H1 (cell line): ENCODE measurements at regions not wholly inside any gene's neighbourhood (a gene's known extent, or its start where the extent isn't known, plus 50 kb on each side); places are given as distances from the start of the nearest gene placed in this dataset.

Experiments
- CTCF ChIA-PET: fragments of 300-600 bp; sonication (Branson Sonifier 250); formaldehyde crosslinking; loops from one replicate; lab custom pipeline; 2021; ENCODE audit not compliant: partially characterized antibody; lab: Charles Lee
- POLR2A ChIA-PET: fragments of 300-600 bp; sonication (Branson Sonifier 250); formaldehyde crosslinking; loops from one replicate; lab custom pipeline; 2021; ENCODE audit warnings: inconsistent platforms; ENCODE audit not compliant: partially characterized antibody; lab: Charles Lee
- DNase-seq, 2 experiments: peaks; one replicate each; pipeline versions ENCODE4 v3.0.0 to v3.0.0-alpha.2; 2010 to 2022; ENCODE audit warnings: low spot score in 2 of 2, low read depth in 1 of 2, mixed read lengths in 1 of 2
- FAIRE-seq: peaks from 2 replicates; lab custom pipeline; 2011; peaks lifted over from hg19 to GRCh38; lab: Jason Lieb, UNC
- H2AFZ ChIP-seq: 2 replicates; pipeline ENCODE4 v1.8.1; 2012; ENCODE audit warnings: low read length, inconsistent platforms
- H2AK5ac ChIP-seq: 2 replicates; pipeline ENCODE4 v1.6.1; 2013; ENCODE audit warnings: low read depth, low read length
- H2BK120ac ChIP-seq: replicated peaks from 2 replicates; pipeline ENCODE3; 2013; ENCODE audit warnings: low read depth, low read length, inconsistent platforms
- H2BK12ac ChIP-seq: 2 replicates; pipeline ENCODE4 v1.6.1; 2013; ENCODE audit warnings: low read depth, low read length
- H2BK15ac ChIP-seq: 2 replicates; pipeline ENCODE4 v1.6.1; 2013; ENCODE audit warnings: low read length
- H2BK20ac ChIP-seq: 2 replicates; pipeline ENCODE4 v1.6.1; 2013; ENCODE audit warnings: low read length
- H2BK5ac ChIP-seq: 2 replicates; pipeline ENCODE4 v1.6.1; 2013; ENCODE audit warnings: low read depth, low read length
- H3K14ac ChIP-seq: 2 replicates; pipeline ENCODE4 v1.6.1; 2013; ENCODE audit warnings: inconsistent platforms; ENCODE audit not compliant: insufficient read length
- H3K18ac ChIP-seq: 2 replicates; pipeline ENCODE4 v1.6.1; 2013; ENCODE audit warnings: low read length; ENCODE audit errors: extremely low read depth
- H3K23ac ChIP-seq: 2 replicates; pipeline ENCODE4 v1.6.1; 2013; ENCODE audit warnings: inconsistent platforms; ENCODE audit not compliant: insufficient read length
- H3K23me2 ChIP-seq: 2 replicates; pipeline ENCODE4 v1.6.1; 2013; ENCODE audit warnings: low read depth, low read length
- H3K27ac ChIP-seq: 2 replicates; pipeline ENCODE4 v1.6.1; 2011; ENCODE audit warnings: low read depth, low read length, inconsistent platforms
- H3K27me3 ChIP-seq, 4 experiments: replicated peaks in 1 of 4; 1 replicate in 1 of 4; 2 replicates in 3 of 4; pipeline versions ENCODE4 v1.6.1 to v1.8.1; 2011 to 2013; ENCODE audit warnings: low read length in 3 of 4, mild to moderate bottlenecking in 3 of 4, inconsistent platforms in 2 of 4, mixed read lengths in 2 of 4, moderate library complexity in 1 of 4; ENCODE audit not compliant: control insufficient read depth in 3 of 4, insufficient read depth in 3 of 4; ENCODE audit errors: extremely low read depth in 1 of 4
- H3K36me3 ChIP-seq, 4 experiments: 2 replicates each; pipeline versions ENCODE4 v1.6.1 to v1.8.1; 2011 to 2013; ENCODE audit warnings: mild to moderate bottlenecking in 4 of 4, low read length in 3 of 4, moderate library complexity in 2 of 4, control low read depth in 1 of 4, inconsistent platforms in 1 of 4; ENCODE audit not compliant: insufficient read depth in 4 of 4, control insufficient read depth in 2 of 4
- H3K4ac ChIP-seq: replicated peaks from 2 replicates; pipeline ENCODE3; 2013; ENCODE audit warnings: low read length, low read depth, mixed read lengths, inconsistent platforms; ENCODE audit not compliant: insufficient read length
- H3K4me1 ChIP-seq, 4 experiments: replicated peaks in 1 of 4; 1 replicate in 1 of 4; 2 replicates in 3 of 4; pipeline versions ENCODE4 v1.6.1 to v1.8.1; 2011 to 2013; ENCODE audit warnings: low read length in 3 of 4, inconsistent platforms in 2 of 4, mixed read lengths in 1 of 4; ENCODE audit not compliant: insufficient read depth in 4 of 4, control insufficient read depth in 3 of 4
- H3K4me2 ChIP-seq, 2 experiments: 2 replicates each; pipeline versions ENCODE4 v1.6.1 to v1.8.1; 2011 to 2013; ENCODE audit warnings: low read depth in 2 of 2, low read length in 2 of 2, control low read depth in 1 of 2, inconsistent platforms in 1 of 2, mild to moderate bottlenecking in 1 of 2; ENCODE audit not compliant: insufficient read depth in 1 of 2
- H3K4me3 ChIP-seq, 4 experiments: fragments of 200-600, 300-600 bp in 1 of 4; sonication (generic), shearing (Covaris generic), sonication (Bioruptor Twin) in 1 of 4; 2 replicates each; pipeline versions ENCODE4 v1.5.1 to v1.8.1; 2011 to 2016; ENCODE audit warnings: low read length in 4 of 4, low read depth in 3 of 4, control low read depth in 2 of 4, inconsistent platforms in 2 of 4, mild to moderate bottlenecking in 2 of 4, mixed read lengths in 1 of 4, moderate library complexity in 1 of 4; ENCODE audit not compliant: insufficient read depth in 2 of 4; ENCODE audit errors: extremely low read depth in 1 of 4
- H3K56ac ChIP-seq: replicated peaks from 2 replicates; pipeline ENCODE3; 2013; ENCODE audit warnings: low read depth, mild to moderate bottlenecking, mixed read lengths, low read length, inconsistent platforms; ENCODE audit not compliant: insufficient read length
- H3K79me1 ChIP-seq: 2 replicates; pipeline ENCODE4 v1.6.1; 2013; ENCODE audit warnings: low read depth, low read length, control low read depth
- H3K79me2 ChIP-seq, 2 experiments: 2 replicates each; pipeline versions ENCODE4 v1.6.1 to v1.8.1; 2012 to 2013; ENCODE audit warnings: low read length in 2 of 2, mild to moderate bottlenecking in 2 of 2, inconsistent platforms in 1 of 2; ENCODE audit not compliant: insufficient read depth in 2 of 2, control insufficient read depth in 1 of 2
- H3K9ac ChIP-seq, 4 experiments: replicated peaks in 1 of 4; 1 replicate in 1 of 4; 2 replicates in 3 of 4; pipeline versions ENCODE4 v1.6.1 to v1.8.1; 2011 to 2013; ENCODE audit warnings: low read depth in 3 of 4, low read length in 3 of 4, control low read depth in 2 of 4, mild to moderate bottlenecking in 2 of 4, moderate library complexity in 2 of 4, inconsistent platforms in 1 of 4; ENCODE audit errors: extremely low read depth in 1 of 4
- H3K9me3 ChIP-seq, 2 experiments: 2 replicates each; pipeline versions ENCODE4 v1.6.1 to v1.8.1; 2012 to 2013; ENCODE audit warnings: mild to moderate bottlenecking in 2 of 2, moderate library complexity in 2 of 2, control low read depth in 1 of 2, inconsistent platforms in 1 of 2, low read depth in 1 of 2, low read length in 1 of 2, mixed read lengths in 1 of 2; ENCODE audit not compliant: insufficient read depth in 2 of 2
- H4K20me1 ChIP-seq, 2 experiments: replicated peaks in 1 of 2; 2 replicates each; pipeline versions ENCODE3 to v1.8.1; 2011 to 2013; ENCODE audit warnings: inconsistent platforms in 2 of 2, low read length in 2 of 2, mild to moderate bottlenecking in 1 of 2; ENCODE audit not compliant: insufficient read depth in 2 of 2, control insufficient read depth in 1 of 2
- H4K5ac ChIP-seq: 2 replicates; pipeline ENCODE4 v1.6.1; 2013; ENCODE audit warnings: low read length, low read depth, mixed read lengths, inconsistent platforms; ENCODE audit not compliant: insufficient read length
- H4K8ac ChIP-seq: 2 replicates; pipeline ENCODE4 v1.8.0; 2013; ENCODE audit warnings: mild to moderate bottlenecking, moderate library complexity, low read length, inconsistent platforms; ENCODE audit not compliant: insufficient read depth; ENCODE audit errors: extremely low read depth
- H4K91ac ChIP-seq: replicated peaks from 2 replicates; pipeline ENCODE3; 2013; ENCODE audit warnings: low read length, mixed read lengths, inconsistent platforms; ENCODE audit not compliant: insufficient read length
- BACH1 ChIP-seq: IDR thresholded peaks from 2 replicates; pipeline ENCODE4 v1.6.1; 2012; ENCODE audit warnings: low read length, improper control_type of control experiment
- CEBPB ChIP-seq: IDR thresholded peaks from 2 replicates; pipeline ENCODE4 v1.6.1; 2012; ENCODE audit warnings: low read depth, low read length
- CHD1 ChIP-seq: IDR thresholded peaks from 2 replicates; pipeline ENCODE4 v1.6.1; 2012; ENCODE audit warnings: low read depth, low read length, improper control_type of control experiment
- CHD2 ChIP-seq: IDR thresholded peaks from 2 replicates; pipeline ENCODE4 v1.6.1; 2012; ENCODE audit warnings: low read length, improper control_type of control experiment
- GTF2F1 ChIP-seq: IDR thresholded peaks from 2 replicates; pipeline ENCODE4 v1.6.1; 2012; ENCODE audit warnings: low read depth, low read length, improper control_type of control experiment, borderline replicate concordance
- HDAC6 ChIP-seq: IDR thresholded peaks from one replicate; pipeline ENCODE4 v1.7.1; 2012; ENCODE audit warnings: low read depth, mild to moderate bottlenecking, inconsistent platforms, low read length, moderate library complexity
- KDM1A ChIP-seq: fragments of 200-600, 300-600 bp; sonication (generic); IDR thresholded peaks from 2 replicates; pipeline ENCODE4 v1.7.1; 2016; ENCODE audit warnings: mild to moderate bottlenecking, low read length, borderline replicate concordance
- POU5F1 ChIP-seq: IDR thresholded peaks from 2 replicates; pipeline ENCODE4 v1.6.1; 2011; ENCODE audit warnings: low read depth, mild to moderate bottlenecking, low read length, moderate library complexity
- TBP ChIP-seq: IDR thresholded peaks from 2 replicates; pipeline ENCODE4 v1.6.1; 2011; ENCODE audit warnings: low read depth, low read length, improper control_type of control experiment
- YY1 ChIP-seq: IDR thresholded peaks from 2 replicates; pipeline ENCODE4 v1.6.1; 2011; ENCODE audit warnings: low read depth, mild to moderate bottlenecking, low read length
- WGBS, 2 experiments: shearing (Covaris generic) in 1 of 2; methylation state at CpG; one replicate each; pipeline versions ENCODE4 v1.1.6 to v1.1.7; 2013 to 2015; ENCODE audit warnings: low lambda C conversion rate in 2 of 2, mixed read lengths in 2 of 2, inconsistent platforms in 1 of 2, low coverage in 1 of 2, missing lambda C conversion rate in 1 of 2; ENCODE audit not compliant: insufficient replicate concordance in 2 of 2, insufficient coverage in 1 of 2, insufficient read length in 1 of 2; ENCODE audit errors: extremely low coverage in 1 of 2, missing lambda C conversion rate in 1 of 2; 5-methylcytosine and 5-hydroxymethylcytosine counted together
- TF ChIP-seq, protein P1 (sequence below): IDR thresholded peaks from 2 replicates; pipeline ENCODE4 v1.6.1; 2012; ENCODE audit warnings: inconsistent platforms

DNA sequence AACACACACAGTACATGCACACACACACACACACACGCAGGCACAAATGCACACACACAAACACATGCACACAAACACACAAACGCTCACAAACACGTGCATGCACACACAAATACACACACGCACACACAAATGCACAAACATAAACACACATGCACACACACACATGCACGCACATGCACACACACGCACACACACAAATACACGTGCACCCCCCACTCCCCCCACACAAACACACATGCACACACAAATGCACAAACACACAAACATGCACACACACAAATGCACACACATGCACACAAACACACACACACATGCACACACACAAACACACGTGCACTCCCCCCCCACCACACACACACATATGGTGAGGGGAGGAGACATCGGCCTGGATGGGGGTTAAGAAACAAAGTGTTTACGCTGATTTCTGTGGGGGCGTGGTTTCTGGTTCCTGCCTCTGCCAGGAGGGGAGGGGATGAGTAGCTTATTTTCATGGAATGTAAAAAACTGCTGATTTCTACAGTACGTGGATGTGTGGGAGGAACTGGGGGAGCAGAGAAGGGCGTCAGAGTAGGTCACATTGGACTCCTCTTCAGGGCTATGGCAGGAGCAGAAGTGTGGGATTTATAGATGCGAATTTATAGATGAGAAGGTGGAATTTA lies 607.2 kb downstream of the QKI start:
- Histone ChIP-seq H3K27me3 (no peaks in the 10 kb centered on the region), H2BK20ac (no peak overlapping the region), H2BK15ac (no peak overlapping the region), H3K79me2 (no peaks in the 10 kb centered on the region), H3K79me1 (no peaks in the 10 kb centered on the region; the same call in 1 of the 2 replicates), H2BK5ac (no peak overlapping the region), H3K23ac (no peak overlapping the region), H4K91ac (peak overlapping the region; percentile 35), H3K9me3 (no peaks in the 10 kb centered on the region), H3K14ac (no peak overlapping the region), H3K23me2 (peaks cover 2% of the 10 kb centered on the region; the same call in 1 of the 2 replicates), H2AFZ (no peak overlapping the region), H3K56ac (no peak overlapping the region), H3K9ac (no peak overlapping the region; a peak in 1 of 7 replicates), H2AK5ac (peak overlapping the region; percentile 28; the same call in 1 of the 2 replicates), H3K27ac (no peak overlapping the region), H3K4me3 (no peak overlapping the region), H2BK120ac (no peak overlapping the region), H3K18ac (no peak overlapping the region), H3K4me1 (no peaks in the 10 kb centered on the region), H4K20me1 (peaks cover 0 to 2% of the 10 kb centered on the region in 2 experiments), H4K8ac (no peak overlapping the region), H3K4me2 (no peak overlapping the region), H3K4ac (no peak overlapping the region), H4K5ac (no peak overlapping the region), H3K36me3 (no peaks in the 10 kb centered on the region), H2BK12ac (no peak overlapping the region; the same call in 1 of the 2 replicates)
- no peak for TF ChIP-seq HDAC6
- no peak for TF ChIP-seq KDM1A
- TF ChIP-seq GTF2F1 = no peak
- no peak for TF ChIP-seq BACH1
- TF ChIP-seq YY1 = no peak
- TF ChIP-seq POU5F1 = no peak
- TF ChIP-seq CHD1 = no peak
- TF ChIP-seq TBP = no peak
- no peak for TF ChIP-seq CHD2
- TF ChIP-seq, protein P1, sequence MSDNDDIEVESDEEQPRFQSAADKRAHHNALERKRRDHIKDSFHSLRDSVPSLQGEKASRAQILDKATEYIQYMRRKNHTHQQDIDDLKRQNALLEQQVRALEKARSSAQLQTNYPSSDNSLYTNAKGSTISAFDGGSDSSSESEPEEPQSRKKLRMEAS = no peak
- no peak for TF ChIP-seq CEBPB
- ChIA-PET POLR2A (no interaction called here), CTCF (interaction anchor here (0.8 to 1.3 kb wide), 2 partner anchors 76 to 88 kb away, joined by 3 read pairs; no protein-coding TSS in a partner anchor)
- FAIRE-seq (no peak), DNase-seq (no peak)
- 86 to 100% methylated on average over 1 to 14 of the region's 14 CpGs for WGBS, 2 experiments
